GM19328 (cell line): ENCODE measurements at regions not wholly inside any gene's neighbourhood (a gene's known extent, or its start where the extent isn't known, plus 50 kb on each side); places are given as distances from the start of the nearest gene placed in this dataset.

Source experiments
- ATAC-seq: cut with Tn5 transposase; IDR thresholded peaks from one replicate; pipeline ENCODE4 v1.9.1; 2021; ENCODE audit warnings: mild to moderate bottlenecking, moderate library complexity; ENCODE audit not compliant: unreplicated experiment

DNA sequence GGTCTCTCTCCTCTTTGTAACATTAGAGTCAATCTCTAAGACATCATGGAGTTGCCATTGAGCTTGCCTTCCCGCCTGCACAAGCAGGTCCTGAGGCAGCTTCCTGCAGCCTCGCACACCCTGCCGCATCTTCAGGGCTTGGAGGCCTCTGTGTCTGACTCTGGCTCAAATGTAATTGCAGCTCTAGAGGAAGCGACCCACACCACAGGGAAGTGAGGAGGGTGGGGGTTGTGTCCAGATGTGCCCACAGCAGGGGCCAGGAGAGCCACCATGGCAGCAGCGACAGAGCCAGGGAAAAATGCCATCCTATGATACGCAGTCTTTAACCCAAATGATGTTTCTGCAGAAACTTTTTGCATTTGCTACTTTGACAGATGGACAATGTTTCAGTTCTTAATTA is 216.0 kb upstream of the ZNF32 start:
- no peak for ATAC-seq

DNA sequence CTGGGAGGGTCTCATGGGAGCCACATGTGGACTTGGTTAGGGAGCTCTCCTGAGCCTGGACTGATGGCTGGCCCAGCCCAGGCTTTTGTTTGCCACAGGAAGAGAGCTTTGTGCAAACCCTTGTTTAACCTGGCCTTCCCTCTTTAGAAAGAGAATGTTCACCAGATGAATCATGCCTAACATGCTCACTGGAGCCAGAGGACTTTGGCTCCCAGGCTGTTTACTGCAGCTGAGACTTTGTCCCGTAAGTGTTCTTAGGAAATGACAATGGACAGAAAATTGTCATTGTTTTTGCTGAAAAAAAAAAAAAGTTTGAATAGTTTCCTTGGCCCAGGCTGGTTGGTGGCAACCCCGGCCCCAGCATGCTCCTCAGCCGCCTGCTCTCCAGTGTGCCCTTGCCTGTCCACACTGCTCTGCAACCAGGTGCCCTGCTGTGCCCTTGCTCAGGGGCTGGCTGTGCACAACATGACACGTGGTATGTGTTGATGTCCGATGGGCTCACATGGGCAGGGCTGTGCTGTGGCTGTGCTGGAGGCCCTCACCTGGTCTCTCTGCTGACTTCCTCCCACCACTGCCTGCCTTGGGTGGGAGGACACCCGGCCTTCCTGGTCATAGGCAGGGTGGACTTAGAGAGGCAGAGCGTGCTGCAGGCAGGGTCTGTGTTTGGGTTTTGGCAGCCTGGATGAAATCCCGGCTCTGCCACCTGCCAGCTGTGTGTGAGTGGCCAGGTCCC is 215.3 kb upstream of the ZNF32 start:
- ATAC-seq, result no peak

DNA sequence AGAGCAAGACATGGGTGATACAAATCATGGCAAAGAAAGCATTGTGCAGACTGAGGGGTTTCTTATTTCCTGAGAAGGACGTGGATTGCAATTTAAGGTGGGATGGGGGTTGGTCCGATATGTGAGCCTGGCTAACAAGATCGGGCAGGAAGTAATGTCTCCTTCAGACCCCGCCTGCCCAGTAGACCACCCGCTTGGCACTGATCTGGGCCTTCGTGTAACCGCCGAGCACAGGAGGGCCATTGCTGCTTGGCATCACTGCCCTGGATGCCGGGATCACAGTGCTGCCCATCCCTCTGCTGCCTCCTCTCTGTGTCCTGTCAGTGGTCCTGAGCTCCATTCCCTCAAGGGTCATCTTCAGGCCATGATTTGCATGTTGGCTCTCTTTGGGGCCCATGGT is 214.6 kb upstream of the ZNF32 start:
- ATAC-seq, result no peak

DNA sequence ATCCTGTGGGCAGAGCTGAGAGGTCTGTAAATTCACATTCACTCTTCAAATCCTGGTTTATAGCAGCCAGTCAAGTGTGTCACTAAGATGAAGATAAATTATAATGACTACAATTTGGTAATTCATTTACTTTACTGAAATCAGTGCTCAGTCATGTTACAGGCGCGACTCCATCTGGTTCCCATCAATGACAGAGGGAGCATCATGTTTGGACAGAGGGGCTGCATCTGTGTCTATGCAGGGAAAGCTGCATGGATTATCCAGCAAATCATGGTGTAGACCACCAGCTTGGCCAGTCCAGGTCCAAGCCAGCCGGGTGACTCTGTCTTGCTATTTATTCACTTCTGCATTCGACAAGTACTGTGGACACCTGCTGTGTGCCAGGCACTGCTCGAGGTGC is 214.1 kb upstream of the ZNF32 start:
- no peak for ATAC-seq

DNA sequence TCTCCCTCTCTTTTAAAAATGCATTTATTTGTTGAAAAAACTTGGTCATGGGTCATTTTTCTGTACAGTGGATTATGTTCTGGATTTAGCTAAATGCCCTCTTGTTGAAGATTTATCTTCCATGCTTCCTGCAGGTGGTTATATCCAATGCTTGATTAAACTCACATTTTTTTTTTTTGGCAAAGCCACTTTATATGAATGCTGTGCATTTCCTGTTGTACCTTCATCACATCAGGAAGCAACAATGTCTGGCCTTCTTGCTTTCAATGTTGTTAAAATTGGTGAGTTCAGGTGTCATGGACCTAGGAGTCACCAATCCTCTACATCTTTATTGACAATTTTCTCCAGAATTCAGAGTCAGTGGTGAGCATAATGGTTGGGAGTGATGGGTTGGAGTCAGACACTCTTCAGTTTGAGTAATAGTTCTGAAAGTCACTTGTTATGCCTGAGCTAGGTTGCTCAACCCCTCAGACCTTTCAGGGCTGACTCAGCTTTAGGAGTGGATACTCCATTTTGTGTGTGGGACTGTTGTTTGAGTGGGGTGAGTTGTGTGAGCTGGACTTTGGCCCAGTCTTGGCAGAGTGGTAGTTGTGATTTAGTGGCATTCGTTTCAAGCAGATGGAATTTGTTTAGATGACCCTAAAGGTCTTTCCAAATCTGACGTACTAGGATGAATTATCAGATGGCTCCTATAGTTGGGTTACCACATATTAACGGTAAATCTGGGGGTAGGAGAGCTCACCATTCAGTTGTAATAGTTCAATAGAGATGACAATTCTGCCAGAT is 213.5 kb upstream of the ZNF32 start:
- ATAC-seq, result no peak

DNA sequence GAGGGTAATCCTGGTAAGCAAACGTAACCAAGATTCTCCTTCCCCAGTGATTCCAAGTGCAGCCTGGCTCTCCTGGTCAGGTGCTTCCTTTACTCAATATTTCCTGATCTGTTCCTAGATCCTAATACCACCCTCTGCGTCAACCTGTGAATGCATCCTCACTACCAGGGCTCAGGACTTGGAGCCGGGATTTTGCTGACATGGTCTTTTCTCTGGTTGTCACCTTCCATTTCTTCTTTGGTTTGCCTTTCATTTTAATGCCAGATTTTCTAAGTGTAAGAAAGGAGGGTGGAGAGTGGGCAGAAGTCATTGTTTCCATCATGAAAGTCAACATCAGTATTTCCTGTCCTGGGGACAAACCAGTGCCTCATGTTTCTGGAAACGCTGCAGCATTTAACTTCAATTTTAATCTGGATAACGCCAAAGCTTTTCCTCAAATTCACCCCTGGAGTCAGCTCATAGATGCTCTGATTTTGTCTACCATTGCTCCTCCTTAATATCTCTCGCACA is 210.4 kb upstream of the ZNF32 start:
- no peak for ATAC-seq

DNA sequence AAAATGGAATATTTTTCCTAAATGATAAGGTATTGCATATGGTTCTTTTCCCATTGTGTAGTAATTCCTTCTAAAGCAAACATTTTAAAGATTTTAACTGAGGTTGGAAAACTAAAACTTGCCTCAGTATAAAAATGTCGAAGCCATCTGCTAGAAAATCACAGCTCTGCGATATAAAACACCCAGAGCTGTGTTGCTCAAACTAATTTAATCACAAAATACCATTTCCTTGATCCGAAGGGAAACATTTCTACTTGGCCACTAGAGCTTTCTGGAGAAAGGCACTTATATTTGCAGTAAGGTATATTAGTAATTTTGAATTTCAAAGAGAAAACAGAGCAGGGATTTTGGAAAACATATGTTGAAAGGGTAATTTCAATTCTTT is 209.2 kb upstream of the ZNF32 start:
- no peak for ATAC-seq

DNA sequence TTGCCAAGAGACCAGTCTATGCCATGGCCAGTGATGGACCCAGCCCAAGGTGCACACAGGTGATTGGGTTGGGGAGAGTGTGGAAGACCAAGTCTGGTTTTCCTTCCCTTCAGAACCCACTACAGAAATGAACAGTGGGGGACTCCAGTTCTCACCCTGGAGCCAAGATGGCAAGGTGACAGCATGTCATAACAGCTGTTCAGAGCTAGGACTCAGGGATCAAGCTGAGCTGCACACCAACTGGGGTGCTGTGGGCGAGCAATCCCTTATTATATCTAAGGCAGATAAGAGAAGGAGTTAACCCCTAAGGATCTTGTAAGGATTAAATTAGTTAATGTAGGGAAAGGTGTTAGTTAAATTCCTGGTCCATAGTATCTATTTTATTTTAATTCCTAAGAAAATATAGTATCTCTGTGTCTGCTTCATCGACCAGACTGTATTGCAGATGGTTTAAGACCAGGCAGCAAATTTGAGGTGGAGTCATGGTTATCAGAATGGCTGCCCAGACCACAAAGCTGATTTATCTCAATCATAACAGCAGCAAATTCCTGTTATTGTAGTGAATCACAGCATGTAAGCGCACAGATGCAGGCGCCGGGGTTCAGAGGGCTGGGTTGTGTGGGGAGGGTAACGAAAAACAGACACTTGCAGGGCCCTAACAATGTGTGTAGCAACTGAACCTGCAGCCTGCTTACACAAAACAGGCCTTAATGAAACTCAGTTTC is 208.7 kb upstream of the ZNF32 start:
- ATAC-seq, result no peak

DNA sequence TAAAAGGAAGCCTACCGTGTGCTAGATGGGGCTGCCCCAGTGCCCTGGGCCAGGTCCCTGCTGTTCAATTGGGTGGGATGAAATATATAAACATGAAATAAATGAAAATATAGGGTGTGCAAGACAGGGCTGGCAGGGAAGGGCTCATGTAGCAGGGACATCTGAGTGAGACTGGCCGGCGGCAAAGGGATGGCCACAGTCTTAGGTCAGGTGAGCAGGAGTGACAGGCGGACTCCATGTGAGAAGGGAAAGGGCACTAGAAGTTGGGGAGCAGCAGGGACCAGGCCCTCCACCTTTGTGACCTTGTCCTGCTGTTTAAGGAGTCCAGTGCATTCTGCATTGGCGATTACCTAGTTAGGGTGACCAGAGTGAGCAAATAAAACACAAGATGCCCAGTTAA is 207.6 kb upstream of the ZNF32 start:
- no peak for ATAC-seq

DNA sequence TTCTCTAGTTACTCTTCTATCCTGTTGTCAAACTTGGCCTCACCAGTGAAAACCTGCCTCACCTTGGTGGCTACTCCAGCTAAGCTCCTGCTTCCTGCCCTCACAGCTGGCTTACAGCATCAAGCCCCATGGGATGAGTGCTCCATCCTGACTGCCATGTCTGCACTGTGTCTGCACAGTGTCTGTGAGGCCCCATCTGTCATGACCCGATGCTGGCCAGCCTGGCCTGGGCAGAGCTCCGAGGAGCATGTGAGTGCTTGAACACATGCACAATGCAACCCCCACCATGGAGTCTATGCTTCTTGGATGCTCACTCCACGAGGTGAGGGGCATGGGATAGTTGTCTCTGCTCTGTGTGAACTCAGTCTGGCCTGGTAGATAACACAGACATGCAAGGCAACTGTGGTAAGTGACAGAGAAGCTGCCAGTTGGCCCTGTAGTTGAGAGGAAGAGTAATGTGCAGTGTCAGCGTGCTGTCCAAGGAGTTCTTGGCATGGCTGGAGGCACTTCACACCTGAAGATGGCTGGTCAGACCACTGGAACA is 207.1 kb upstream of the ZNF32 start:
- no peak for ATAC-seq

DNA sequence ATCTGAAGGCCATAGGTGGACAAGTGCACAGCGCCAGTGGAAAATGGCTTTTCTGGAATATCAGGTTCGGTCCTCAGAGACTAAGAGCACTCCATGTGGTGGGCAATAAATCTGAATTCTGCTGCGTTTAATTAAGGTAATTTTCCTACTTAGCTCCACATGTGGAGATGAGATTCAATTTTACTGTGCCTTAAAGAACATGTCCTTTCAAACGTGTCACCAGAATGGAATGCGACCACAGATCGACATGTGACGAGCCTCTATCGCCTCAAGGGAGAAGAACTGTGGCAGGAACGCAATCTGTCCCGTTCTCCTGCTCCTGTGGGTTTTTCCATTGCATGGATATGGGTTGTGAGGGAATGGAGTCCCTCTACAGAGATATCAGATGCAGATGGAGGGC is 205.3 kb upstream of the ZNF32 start:
- ATAC-seq, result no peak

DNA sequence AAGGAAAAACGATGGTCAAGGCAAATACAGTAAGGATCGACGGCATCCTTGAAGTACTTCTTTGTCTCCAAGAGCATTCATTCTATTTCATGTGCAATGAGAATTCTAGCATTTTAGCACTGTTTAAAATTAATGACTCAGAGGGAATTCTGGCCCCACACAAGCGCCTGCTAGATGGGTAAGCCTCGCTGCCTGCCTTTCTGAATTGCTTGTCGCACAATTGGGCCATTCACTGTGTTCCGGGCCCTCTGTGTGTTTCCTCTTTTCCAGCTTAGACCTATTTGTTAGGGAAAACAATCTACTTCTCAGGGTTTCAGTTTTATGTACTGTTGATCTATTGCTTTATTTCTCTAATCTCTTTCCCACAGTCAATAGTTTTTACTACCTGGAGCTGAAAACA is 204.7 kb upstream of the ZNF32 start:
- ATAC-seq, result no peak

DNA sequence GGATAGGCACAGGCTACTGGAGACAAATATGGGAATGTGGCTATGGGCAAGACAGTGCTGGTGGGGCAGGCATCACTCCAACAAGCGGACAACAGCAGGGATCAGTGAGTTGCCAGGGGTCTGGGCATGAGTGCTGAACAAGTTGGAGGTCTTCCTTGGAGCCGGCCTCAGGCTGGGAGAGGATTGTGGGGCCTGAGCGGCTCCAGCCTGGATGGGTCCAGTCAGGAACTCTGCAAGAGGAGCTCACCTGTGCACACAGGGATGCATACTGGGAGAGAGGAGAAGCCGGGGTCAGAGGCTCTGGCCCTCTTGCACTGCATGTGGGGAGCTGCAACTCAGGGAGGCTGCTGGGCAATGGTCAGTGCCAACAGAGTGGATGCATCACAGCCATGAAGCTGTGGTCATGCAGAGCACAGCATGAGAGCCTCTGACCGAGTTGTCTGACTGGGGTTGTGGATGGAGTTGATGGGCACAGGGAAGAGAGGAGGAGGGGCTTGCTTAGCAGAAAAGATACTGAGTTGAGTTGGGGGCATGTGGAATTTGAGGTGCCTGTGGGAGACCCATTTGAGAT is 204.0 kb upstream of the ZNF32 start:
- no peak for ATAC-seq

DNA sequence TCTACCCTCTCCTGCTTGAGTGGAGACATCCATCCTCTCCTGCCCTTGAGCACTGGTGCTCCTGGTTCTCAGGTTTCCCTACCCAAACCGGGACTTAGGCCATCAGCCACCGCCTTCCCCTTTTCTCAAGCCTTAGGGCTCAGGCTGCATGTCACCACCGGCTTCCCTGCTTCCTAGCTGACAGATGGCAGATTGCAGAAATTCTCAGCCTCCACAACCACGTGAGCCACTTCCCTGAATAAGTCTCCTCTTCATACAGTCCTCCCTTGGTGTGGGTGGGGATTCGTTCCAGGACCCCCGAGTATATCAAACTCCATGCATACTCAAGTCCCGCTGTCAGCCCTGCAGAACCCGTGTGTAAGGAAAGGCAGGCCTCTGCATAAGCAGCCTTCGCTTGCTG is 203.5 kb upstream of the ZNF32 start:
- no peak for ATAC-seq

DNA sequence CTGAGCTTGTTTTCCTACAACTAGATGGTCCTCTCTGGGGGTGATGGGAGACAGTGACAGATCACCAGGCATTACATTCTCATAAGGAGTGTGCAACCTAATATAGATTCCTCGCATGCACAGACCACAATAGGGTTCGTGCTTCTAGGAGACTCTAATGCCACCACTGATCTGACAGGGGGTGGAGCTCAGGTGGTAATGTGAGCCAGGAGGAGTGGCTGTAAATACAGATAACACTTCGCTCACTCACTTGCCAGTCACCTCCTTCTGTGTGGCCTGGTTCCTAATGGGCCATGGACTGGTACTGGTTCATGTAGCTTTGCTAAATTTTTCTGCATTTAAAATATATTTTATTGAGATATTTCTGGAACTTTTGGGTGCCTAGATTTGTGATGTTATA is 202.3 kb upstream of the ZNF32 start:
- ATAC-seq, result no peak

DNA sequence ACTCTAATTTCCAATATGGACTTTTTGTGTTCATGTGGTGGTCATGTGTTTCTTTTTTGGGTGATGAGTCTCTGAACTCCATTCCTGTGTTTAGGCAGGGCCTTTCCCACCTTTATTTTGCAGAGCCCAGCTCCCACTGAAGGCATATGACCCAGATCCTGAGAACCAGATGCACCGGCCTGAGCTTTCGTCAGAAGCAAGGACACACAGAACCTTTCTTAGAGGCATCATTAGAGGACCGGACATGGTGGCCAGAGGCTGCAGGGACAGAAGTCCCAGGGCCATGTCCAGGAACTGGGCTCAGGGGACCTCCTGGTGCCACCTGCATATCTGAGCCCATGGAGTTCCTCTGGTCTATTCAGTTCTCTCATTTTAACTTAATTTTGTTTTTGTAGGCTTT is 200.9 kb upstream of the ZNF32 start:
- ATAC-seq, result no peak

DNA sequence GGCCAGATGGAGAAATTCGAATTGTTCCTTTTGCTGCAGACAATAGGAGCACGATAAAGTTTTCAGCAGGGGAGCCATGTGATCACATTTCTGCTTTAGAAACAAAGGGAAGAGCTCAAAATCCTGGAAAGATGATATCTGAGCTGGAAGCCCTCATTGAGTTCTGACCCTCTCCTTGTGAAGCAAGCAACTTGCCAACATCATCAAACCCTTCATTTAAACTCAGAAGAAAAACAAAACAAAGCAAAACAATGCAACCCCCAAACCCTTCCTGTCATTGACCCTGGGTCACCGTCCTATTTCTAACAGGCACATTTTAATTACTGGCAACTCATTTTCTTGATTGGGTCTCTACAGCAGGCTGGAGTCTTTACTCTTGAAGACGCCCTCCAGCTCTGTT is 198.3 kb upstream of the ZNF32 start:
- no peak for ATAC-seq

DNA sequence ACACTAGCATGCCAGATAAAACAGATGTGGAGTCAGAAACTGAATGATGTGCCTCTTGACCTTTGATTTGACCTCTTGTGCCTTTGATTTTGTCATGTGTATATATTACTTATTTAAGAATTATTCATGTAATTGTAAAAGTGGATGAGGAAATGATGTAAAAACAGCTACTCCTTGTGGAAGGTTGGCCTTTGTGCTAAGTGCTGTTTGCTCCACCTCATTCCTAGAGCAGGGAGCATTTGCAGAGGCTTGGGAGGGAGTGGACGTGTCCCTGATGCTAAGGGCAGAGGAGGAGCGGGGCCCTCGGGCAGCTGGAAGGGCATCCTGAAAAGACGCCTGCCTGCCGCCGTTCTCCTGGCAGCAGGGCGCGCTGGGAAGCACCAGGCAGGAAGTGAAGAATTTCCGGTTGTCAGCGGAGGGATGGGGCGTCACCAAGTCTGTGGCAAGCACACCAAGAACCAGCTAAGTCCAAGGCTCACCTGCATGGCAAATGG is 197.6 kb upstream of the ZNF32 start:
- no peak for ATAC-seq

DNA sequence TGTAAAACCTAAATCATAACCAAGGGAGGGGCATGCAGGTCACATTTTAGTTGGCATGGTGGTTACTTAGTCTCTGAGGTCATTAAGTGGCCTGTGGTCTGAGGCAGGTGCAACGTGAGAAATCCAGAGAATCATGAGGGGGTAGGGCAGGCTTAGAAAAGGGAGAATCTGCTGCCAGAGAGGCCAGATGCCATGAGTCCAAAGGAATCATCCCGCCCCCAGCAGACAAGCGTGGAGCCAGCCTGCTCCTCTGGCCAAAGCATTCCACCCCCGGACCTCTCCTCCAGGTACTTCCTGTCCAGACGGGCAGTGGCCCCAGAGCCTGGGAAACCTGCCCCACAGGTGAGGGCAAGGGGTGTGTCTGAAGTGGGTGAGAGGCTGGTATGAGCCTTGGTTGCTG is 196.4 kb upstream of the ZNF32 start:
- no peak for ATAC-seq

DNA sequence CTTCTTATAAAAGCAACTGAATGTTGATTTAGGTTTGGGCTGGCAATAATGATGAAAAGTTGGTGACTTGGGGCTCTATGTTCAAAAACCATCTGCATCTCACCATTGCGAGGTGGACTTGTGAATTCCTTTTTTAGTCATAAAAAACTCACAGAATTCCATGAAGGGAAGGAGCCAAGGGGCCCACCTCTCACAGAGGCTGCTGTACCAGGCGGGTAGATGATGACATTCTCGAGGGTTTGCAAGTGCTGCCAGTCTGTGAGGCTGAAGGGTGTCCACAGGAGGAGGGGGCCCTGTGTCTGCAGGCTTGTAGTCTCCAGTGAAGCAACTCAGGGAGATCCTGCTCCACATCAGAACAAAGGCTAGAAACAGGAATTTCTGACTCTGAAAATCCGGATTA is 195.5 kb upstream of the ZNF32 start:
- no peak for ATAC-seq
